NCI-H2107 (cell line): ENCODE measurements at regions not wholly inside any gene's neighbourhood (a gene's known extent, or its start where the extent isn't known, plus 50 kb on each side); places are given as distances from the start of the nearest gene placed in this dataset.

Source experiments
- DNase-seq: peaks from one replicate; lab custom pipeline; 2025; lab: John Stamatoyannopoulos, UW

- DNase-seq, result no peak
Measured at GRCh38 chr1:116819081-116819480, 64.9 kb downstream of the CD2 start.

- DNase-seq, result peak; percentile 84
Measured at GRCh38 chr1:116820369-116820768, 66.1 kb downstream of the CD2 start.

GRCh38 chr1:116821763-116822162 lies 67.5 kb downstream of the CD2 start:
- no peak for DNase-seq

- DNase-seq, result peak; percentile 86
Measured at GRCh38 chr1:116824631-116825206, 70.5 kb downstream of the CD2 start.

GRCh38 chr1:116825207-116825719 lies 71.0 kb downstream of the CD2 start:
- no peak for DNase-seq

- peak; percentile 76 for DNase-seq
Measured at GRCh38 chr1:116825720-116826438, 71.6 kb downstream of the CD2 start.

GRCh38 chr1:116826818-116827606 lies 72.8 kb downstream of the CD2 start:
- DNase-seq, result no peak

GRCh38 chr1:116827607-116828105 lies 73.4 kb downstream of the CD2 start:
- no peak for DNase-seq

- no peak for DNase-seq
Measured at GRCh38 chr1:116832308-116832931, 77.3 kb upstream of the PTGFRN start.

GRCh38 chr1:116832932-116833578 lies 76.7 kb upstream of the PTGFRN start:
- DNase-seq, result no peak

GRCh38 chr1:116833718-116834117 lies 76.0 kb upstream of the PTGFRN start:
- no peak for DNase-seq

- no peak for DNase-seq
Measured at GRCh38 chr1:116834595-116834994, 75.1 kb upstream of the PTGFRN start.

- DNase-seq, result no peak
Measured at GRCh38 chr1:116835161-116835560, 74.6 kb upstream of the PTGFRN start.

GRCh38 chr1:116836099-116836498 lies 73.6 kb upstream of the PTGFRN start:
- DNase-seq, result no peak

GRCh38 chr1:116841569-116842344 lies 68.0 kb upstream of the PTGFRN start:
- DNase-seq, result no peak

- no peak for DNase-seq
Measured at GRCh38 chr1:116842654-116843053, 67.1 kb upstream of the PTGFRN start.

- no peak for DNase-seq
Measured at GRCh38 chr1:116844775-116845174, 64.9 kb upstream of the PTGFRN start.

- no peak for DNase-seq
Measured at GRCh38 chr1:116847190-116847589, 62.5 kb upstream of the PTGFRN start.

- no peak for DNase-seq
Measured at GRCh38 chr1:116847688-116848531, 61.8 kb upstream of the PTGFRN start.

GRCh38 chr1:116850436-116850835 lies 59.3 kb upstream of the PTGFRN start:
- no peak for DNase-seq
